HL-60 (cell line): ENCODE measurements at regions not wholly inside any gene's neighbourhood (a gene's known extent, or its start where the extent isn't known, plus 50 kb on each side); places are given as distances from the start of the nearest gene placed in this dataset.

Source experiments
- DNase-seq, 2 experiments: peaks; one replicate each; pipeline ENCODE4 v3.0.0-alpha.2; 2010 to 2020; ENCODE audit warnings: low read depth in 1 of 2, low spot score in 1 of 2
- H3K27ac ChIP-seq: fragments of 250-450 bp; sonication (Bioruptor Pico); replicated peaks from 2 replicates; pipeline ENCODE4 v1.5.1; 2020; ENCODE audit warnings: mild to moderate bottlenecking, moderate library complexity
- H3K27me3 ChIP-seq: fragments of 250-450 bp; sonication (Bioruptor Pico); 2 replicates; pipeline ENCODE4 v1.5.1; 2021; ENCODE audit warnings: mild to moderate bottlenecking, moderate library complexity; ENCODE audit not compliant: insufficient read depth, poor library complexity, severe bottlenecking
- H3K4me3 ChIP-seq: replicated peaks from 2 replicates; pipeline ENCODE4 v1.5.1; 2011; ENCODE audit warnings: mild to moderate bottlenecking, control low read depth, low read length; ENCODE audit not compliant: insufficient read depth
- CTCF ChIP-seq: IDR thresholded peaks from one replicate; pipeline ENCODE4 v1.5.1; 2011; ENCODE audit warnings: low read length, control low read depth, inconsistent platforms; ENCODE audit not compliant: insufficient read depth
- GABPA ChIP-seq: IDR thresholded peaks from 2 replicates; pipeline ENCODE4 v1.6.1; 2012; ENCODE audit warnings: low read depth
- POLR2AphosphoS5 ChIP-seq: IDR thresholded peaks from 2 replicates; pipeline ENCODE4 v1.6.1; 2012; ENCODE audit warnings: low read depth
- REST ChIP-seq: IDR thresholded peaks from 2 replicates; pipeline ENCODE4 v1.6.1; 2012; ENCODE audit warnings: low read depth; ENCODE audit not compliant: insufficient replicate concordance
- SPI1 ChIP-seq: IDR thresholded peaks from 2 replicates; pipeline ENCODE4 v1.6.1; 2012; ENCODE audit warnings: low read depth, mild to moderate bottlenecking, borderline replicate concordance

DNA sequence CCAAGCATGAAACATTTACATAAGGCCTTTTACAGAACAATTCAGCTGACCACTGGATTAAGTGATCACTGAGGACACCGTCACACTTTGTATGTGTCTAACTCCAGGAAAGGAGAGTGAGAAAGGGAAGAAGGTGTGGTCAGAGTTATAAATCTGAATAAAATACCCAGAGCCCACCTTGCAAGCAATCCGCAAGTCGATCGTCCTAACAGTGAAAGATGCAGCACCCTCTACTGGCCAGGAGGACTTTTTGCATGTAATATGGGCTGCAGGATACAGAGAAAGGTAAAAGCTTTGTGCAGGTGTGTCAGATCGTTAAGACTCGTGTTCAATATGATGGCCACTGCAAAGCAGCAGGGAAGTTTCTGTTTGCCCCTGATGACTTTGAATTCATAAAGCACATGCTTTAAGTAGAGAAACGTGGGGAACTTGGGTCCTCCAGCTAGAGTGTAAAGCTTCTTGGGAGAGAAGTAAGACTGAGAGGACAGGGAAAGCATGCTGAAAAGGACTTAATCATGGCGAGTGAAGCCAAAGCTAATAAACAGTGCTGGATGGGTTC, 68.5 kb upstream of the BMPER start:
- H3K27me3 ChIP-seq = no peaks in the 10 kb centered on the region
- H3K27ac ChIP-seq = no peak overlapping the region
- no peak for DNase-seq
- TF ChIP-seq POLR2AphosphoS5 (no peak), GABPA (no peak), SPI1 (no peak), REST (no peak), CTCF (no peak)
- H3K4me3 ChIP-seq = no peak overlapping the region

DNA sequence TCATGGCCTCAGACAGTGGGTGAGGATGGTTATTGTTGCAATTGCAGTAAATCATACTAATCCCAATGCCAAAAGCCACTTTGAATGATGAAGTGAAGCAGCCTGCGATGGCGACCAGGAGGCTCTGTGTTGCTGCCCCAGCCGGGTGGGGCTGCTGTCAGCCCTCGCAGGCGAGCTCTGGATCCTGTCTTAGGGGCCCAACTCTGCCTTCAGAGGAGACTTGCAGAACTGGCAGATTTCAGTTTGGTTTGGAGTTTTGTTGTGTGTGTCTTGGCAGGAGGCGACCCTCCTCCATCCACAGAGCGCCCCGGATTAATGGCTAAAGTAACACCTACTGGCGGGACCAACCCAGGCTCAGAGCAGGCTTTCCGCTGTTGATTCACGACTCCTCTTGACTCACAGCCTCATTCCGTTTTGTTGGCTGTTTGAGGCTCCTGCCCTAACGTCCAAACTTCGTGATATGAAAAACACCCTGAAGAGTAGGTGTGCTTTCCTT, 67.9 kb upstream of the BMPER start:
- TF ChIP-seq SPI1 (no peak), GABPA (no peak), CTCF (no peak), REST (no peak), POLR2AphosphoS5 (no peak)
- Histone ChIP-seq H3K27ac (no peak overlapping the region), H3K4me3 (no peak overlapping the region), H3K27me3 (no peaks in the 10 kb centered on the region)
- no peak for DNase-seq

- no peak for TF ChIP-seq GABPA
- no peak for TF ChIP-seq REST
- TF ChIP-seq CTCF = no peak
- Histone ChIP-seq H3K27me3 (no peaks in the 10 kb centered on the region), H3K27ac (no peak overlapping the region), H3K4me3 (no peak overlapping the region)
- DNase-seq = no peak
Observed at GRCh38 chr7:33841031-33841430, 64.3 kb upstream of the BMPER start.
